Daoy (cell line): ENCODE measurements at regions not wholly inside any gene's neighbourhood (a gene's known extent, or its start where the extent isn't known, plus 50 kb on each side); places are given as distances from the start of the nearest gene placed in this dataset.

Experiments used
- DNase-seq: peaks from one replicate; pipeline ENCODE4 v3.0.0-alpha.2; 2015; ENCODE audit warnings: low read depth

- peak; percentile 39 for DNase-seq
Measured at GRCh38 chr17:17398188-17398942, 78.4 kb upstream of the MED9 start.

- no peak for DNase-seq
Measured at GRCh38 chr17:17398943-17399926, 77.6 kb upstream of the MED9 start.

- no peak for DNase-seq
Measured at GRCh38 chr17:17400070-17400469, 76.7 kb upstream of the MED9 start.

- no peak for DNase-seq
Measured at GRCh38 chr17:17400566-17401184, 76.1 kb upstream of the MED9 start.

GRCh38 chr17:17401271-17401781, 75.5 kb upstream of the MED9 start:
- DNase-seq, result peak; percentile 41

GRCh38 chr17:17402558-17402957, 74.2 kb upstream of the MED9 start:
- peak; percentile 34 for DNase-seq

- no peak for DNase-seq
Measured at GRCh38 chr17:17403065-17403464, 73.7 kb upstream of the MED9 start.

- no peak for DNase-seq
Measured at GRCh38 chr17:17403899-17404576, 72.8 kb upstream of the MED9 start.

GRCh38 chr17:17405673-17406072, 71.1 kb upstream of the MED9 start:
- no peak for DNase-seq

- DNase-seq, result no peak
Measured at GRCh38 chr17:17406225-17406624, 70.6 kb upstream of the MED9 start.

GRCh38 chr17:17408236-17408794, 68.5 kb upstream of the MED9 start:
- no peak for DNase-seq

- no peak for DNase-seq
Measured at GRCh38 chr17:17410357-17410756, 66.4 kb upstream of the MED9 start.

GRCh38 chr17:17411692-17412091, 65.1 kb upstream of the MED9 start:
- DNase-seq, result no peak

GRCh38 chr17:17412326-17412725, 64.5 kb upstream of the MED9 start:
- DNase-seq, result peak; percentile 53

- DNase-seq, result no peak
Measured at GRCh38 chr17:17413215-17413792, 63.5 kb upstream of the MED9 start.

- peak; percentile 40 for DNase-seq
Measured at GRCh38 chr17:17413821-17414220, 63.0 kb upstream of the MED9 start.

- DNase-seq, result peak; percentile 55
Measured at GRCh38 chr17:17414341-17414805, 62.4 kb upstream of the MED9 start.

GRCh38 chr17:17415006-17415405, 61.8 kb upstream of the MED9 start:
- no peak for DNase-seq

GRCh38 chr17:17416007-17416399, 60.8 kb upstream of the MED9 start:
- DNase-seq, result peak; percentile 75
